ENCODE measurements at regions not wholly inside any gene's neighbourhood (a gene's known extent, or its start where the extent isn't known, plus 50 kb on each side); places are given as distances from the start of the nearest gene placed in this dataset.

GRCh38 chr7:48742079-48742798 is 182.1 kb upstream of the CDC14C start:
- TF ChIP-seq CTCF (IDR thresholded peaks at IDR 0.05), result no peak
- TF ChIP-seq REST (IDR thresholded peaks at IDR 0.05; ENCODE audit: low read depth, low read length), result no peak
- TF ChIP-seq FOXM1 (IDR thresholded peaks at IDR 0.05; ENCODE audit: low read depth), result no peak

All from SK-N-SH (cell line).